GM12892 (cell line): ENCODE measurements at regions not wholly inside any gene's neighbourhood (a gene's known extent, or its start where the extent isn't known, plus 50 kb on each side); places are given as distances from the start of the nearest gene placed in this dataset.

Experiments
- DNase-seq: peaks from one replicate; pipeline ENCODE4 v3.0.0; 2011; ENCODE audit not compliant: insufficient read length
- FAIRE-seq: peaks from 2 replicates; lab custom pipeline; 2011; peaks lifted over from hg19 to GRCh38; lab: Jason Lieb, UNC
- POLR2A ChIP-seq: IDR thresholded peaks from 2 replicates; pipeline ENCODE4 v1.6.1; 2011; ENCODE audit warnings: low read depth, low read length, control low read depth
- POLR2AphosphoS5 ChIP-seq: IDR thresholded peaks from 2 replicates; pipeline ENCODE4 v1.6.1; 2011; ENCODE audit warnings: low read depth, low read length, control low read depth
- TAF1 ChIP-seq: IDR thresholded peaks from 2 replicates; pipeline ENCODE4 v1.6.1; 2011; ENCODE audit warnings: low read depth, mild to moderate bottlenecking, control low read depth, low read length, borderline replicate concordance

DNA sequence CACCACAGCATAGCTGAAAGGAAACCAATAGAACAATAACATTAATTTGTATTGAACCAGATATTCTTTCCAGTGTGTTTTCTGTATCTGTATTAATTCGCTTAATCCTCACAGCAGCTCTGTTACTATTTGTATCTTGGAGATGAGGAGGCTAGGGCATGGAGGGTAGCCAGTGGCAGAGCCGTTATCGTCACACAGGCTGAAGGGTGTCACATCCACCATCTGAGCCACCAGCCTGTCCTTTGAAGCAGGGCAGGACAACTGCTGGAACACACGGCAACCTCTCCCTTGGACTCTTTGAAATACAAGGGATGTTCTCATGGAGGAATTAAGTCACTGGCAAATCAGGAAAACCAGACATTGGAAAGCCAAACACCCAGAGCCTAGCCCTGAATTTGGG is 628.0 kb upstream of the CDH4 start:
- DNase-seq: no peak
- TF ChIP-seq POLR2A: no peak
- TF ChIP-seq TAF1: no peak
- TF ChIP-seq POLR2AphosphoS5: no peak
- no peak for FAIRE-seq

GRCh38 chr20:60627751-60628565 is 624.1 kb upstream of the CDH4 start:
- DNase-seq (no peak), FAIRE-seq (no peak)
- TF ChIP-seq TAF1 (no peak), POLR2A (no peak), POLR2AphosphoS5 (no peak)

GRCh38 chr20:60628749-60629148 is 623.3 kb upstream of the CDH4 start:
- TF ChIP-seq TAF1 (no peak), POLR2A (no peak), POLR2AphosphoS5 (no peak)
- no peak for FAIRE-seq
- no peak for DNase-seq

- no peak for FAIRE-seq
- DNase-seq: no peak
- TF ChIP-seq TAF1 (no peak), POLR2A (no peak), POLR2AphosphoS5 (no peak)
Observed at GRCh38 chr20:60629206-60629605, 622.9 kb upstream of the CDH4 start.

DNA sequence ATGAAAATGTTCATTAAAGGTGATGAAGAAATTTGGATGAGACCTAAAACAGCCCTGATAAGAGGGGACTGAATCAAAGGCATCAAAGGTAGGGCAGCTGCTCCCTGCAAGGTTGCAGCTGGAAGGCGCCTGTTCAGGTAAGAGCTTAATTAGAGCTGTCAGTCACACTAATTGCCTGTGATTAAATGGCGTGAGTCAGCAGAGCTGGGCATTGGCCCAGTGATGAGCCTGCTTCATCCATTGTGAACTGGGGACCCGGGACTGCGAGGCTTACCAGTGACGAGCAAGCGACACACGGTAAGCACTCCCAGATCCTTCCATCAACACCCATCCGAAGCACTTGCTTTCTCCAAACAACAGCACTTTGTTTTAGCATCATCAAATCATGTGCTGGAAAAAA is 621.5 kb upstream of the CDH4 start:
- no peak for FAIRE-seq
- no peak for DNase-seq
- TF ChIP-seq POLR2A: no peak
- no peak for TF ChIP-seq TAF1
- TF ChIP-seq POLR2AphosphoS5: no peak

DNA sequence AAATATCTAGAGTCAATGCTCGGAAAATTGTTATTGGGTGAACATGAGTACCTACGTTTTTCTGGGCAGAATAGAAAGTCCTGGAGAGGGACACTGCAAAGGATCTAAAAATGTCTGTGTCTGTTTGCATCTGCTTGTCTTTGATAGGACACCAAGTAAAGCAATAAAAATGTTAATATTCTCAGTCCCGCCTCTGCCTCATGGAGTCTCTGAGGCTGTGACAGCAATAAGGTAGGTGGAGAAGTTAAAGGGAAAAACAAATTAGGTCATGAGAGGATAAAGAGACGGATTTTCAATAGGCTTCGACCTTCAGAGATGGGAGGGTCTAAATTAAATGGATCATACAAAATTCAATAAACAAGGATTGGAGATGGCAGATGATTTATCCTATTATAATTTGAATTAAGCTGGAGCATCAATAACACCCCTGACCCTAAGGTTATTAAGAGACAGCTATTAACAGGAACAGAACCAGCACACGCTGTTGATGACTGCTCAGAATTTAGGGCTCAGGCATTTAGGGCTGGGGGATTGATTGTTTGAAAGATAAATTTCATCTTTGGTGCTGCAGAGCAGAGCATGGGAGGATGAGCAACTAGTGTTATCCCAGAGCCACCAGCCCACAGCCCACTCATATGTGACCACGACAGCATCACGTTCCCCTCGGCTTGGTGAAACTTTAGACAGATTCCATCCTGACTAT is 620.3 kb upstream of the CDH4 start:
- DNase-seq (no peak), FAIRE-seq (no peak)
- TF ChIP-seq TAF1: no peak
- no peak for TF ChIP-seq POLR2A
- no peak for TF ChIP-seq POLR2AphosphoS5

GRCh38 chr20:60632391-60633262 is 619.4 kb upstream of the CDH4 start:
- DNase-seq (no peak), FAIRE-seq (no peak)
- TF ChIP-seq POLR2A (no peak), POLR2AphosphoS5 (no peak), TAF1 (no peak)

DNA sequence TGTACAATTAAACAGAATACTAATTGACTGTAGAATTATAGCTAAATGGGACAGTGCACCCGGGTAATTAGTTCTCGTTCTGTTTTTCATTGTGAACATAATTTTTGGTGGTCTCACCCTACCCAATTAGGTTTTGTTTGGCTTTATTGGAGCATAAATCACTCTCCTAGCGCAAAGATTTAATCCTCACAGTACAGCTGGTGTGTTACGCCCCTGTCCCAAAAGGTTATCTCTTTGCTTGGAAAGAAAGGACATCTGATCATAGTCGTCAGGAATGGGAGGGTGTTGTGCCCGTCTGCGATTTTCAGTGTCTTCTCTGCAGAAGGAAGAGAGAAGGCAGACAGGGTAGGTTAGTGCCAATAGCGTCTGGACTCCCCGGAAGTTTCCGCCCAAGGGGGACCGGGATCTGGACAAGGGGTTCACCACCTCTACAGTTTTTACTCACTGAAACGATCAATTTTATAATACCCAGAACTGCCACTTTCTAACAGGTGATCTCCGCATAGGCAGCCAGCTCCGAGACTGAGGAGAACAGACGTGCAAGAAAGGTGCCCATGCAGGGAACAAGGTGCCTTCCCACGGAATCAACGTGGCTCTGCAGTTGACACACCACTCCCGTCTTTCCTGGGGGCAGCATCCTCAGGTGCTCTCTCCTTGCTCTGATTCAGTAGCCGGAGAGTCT is 617.4 kb upstream of the CDH4 start:
- FAIRE-seq: no peak
- no peak for DNase-seq
- TF ChIP-seq TAF1: no peak

- DNase-seq: no peak
- FAIRE-seq: no peak
- TF ChIP-seq POLR2A (no peak), POLR2AphosphoS5 (no peak), TAF1 (no peak)
Observed at GRCh38 chr20:60636417-60636816, 615.6 kb upstream of the CDH4 start.

DNA sequence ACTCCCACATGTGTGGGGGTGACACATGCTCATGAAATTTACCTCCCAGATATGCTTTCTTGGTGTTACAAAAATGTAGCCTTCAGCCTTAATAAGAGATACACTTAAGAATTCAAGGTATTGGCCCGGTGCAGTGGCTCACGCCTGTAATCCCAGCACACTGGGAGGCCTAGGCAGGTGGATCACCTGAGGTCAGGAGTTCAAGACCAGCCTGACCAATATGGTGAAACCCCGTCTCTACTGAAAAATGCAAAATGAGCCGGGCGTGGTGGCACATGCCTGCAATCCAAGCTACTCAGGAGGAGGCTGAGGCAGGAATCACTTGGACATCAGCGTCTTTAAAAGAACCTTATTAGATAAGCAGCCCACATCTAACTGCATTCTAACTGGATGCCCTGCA is 614.3 kb upstream of the CDH4 start:
- no peak for DNase-seq
- no peak for FAIRE-seq
- TF ChIP-seq POLR2A (no peak), TAF1 (no peak), POLR2AphosphoS5 (no peak)
